Right lobe of liver (tissue), 6 donors: ENCODE measurements at regions not wholly inside any gene's neighbourhood (a gene's known extent, or its start where the extent isn't known, plus 50 kb on each side); places are given as distances from the start of the nearest gene placed in this dataset.

Source experiments
- ATAC-seq, 4 donors: fragments of 200-7000 bp; cut with Tn5 transposase; one replicate each; pipeline ENCODE4 v1.9.1; 2020; ENCODE audit warnings: mild to moderate bottlenecking in 4 of 4, moderate library complexity in 4 of 4
- DNase-seq, 3 donors: peaks; one replicate each; pipeline ENCODE4 v3.0.0-alpha.2; 2020
- H3K27ac ChIP-seq, 3 donors: fragments of 200-600 bp; one replicate each; pipeline ENCODE4 v1.8.0; 2022
- H3K27me3 ChIP-seq, 2 donors: fragments of 200-600 bp; one replicate each; pipeline ENCODE4 v1.8.0; 2022
- H3K36me3 ChIP-seq, 4 donors: fragments of 200-600 bp; sonication (generic) in 1 of 4; one replicate each; pipeline versions ENCODE4 v1.5.1 to v1.8.0; 2017 to 2022; ENCODE audit warnings: control low read depth in 1 of 4
- H3K4me1 ChIP-seq, 4 donors: fragments of 200-600 bp; sonication (generic) in 1 of 4; one replicate each; pipeline versions ENCODE4 v1.5.1 to v1.8.0; 2017 to 2022; ENCODE audit warnings: control low read depth in 1 of 4
- H3K4me3 ChIP-seq, 3 donors: fragments of 200-600 bp; one replicate each; pipeline ENCODE4 v1.8.0; 2022
- H3K9me3 ChIP-seq, 4 donors: fragments of 200-600 bp; sonication (generic) in 1 of 4; one replicate each; pipeline versions ENCODE4 v1.5.1 to v1.8.0; 2017 to 2022; ENCODE audit warnings: control low read depth in 1 of 4
- POLR2A ChIP-seq: fragments of 450-650 bp; IDR thresholded peaks from one replicate; pipeline ENCODE4 v1.6.1; 2017; ENCODE audit warnings: antibody characterized with exemption, mild to moderate bottlenecking
- WGBS: methylation state at CpG from one replicate; pipeline ENCODE4 v1.1.6; 2018; ENCODE audit warnings: low coverage, low lambda C conversion rate; ENCODE audit not compliant: insufficient coverage; ENCODE audit errors: missing lambda C conversion rate; 5-methylcytosine and 5-hydroxymethylcytosine counted together
- intact Hi-C, 2 donors: fragments of 100-400 bp; cut with DNase I; formaldehyde crosslinking; loops; one replicate each; pipeline versions ENCODE4 v1.11.2 to v1.14.1; 2022
- TF ChIP-seq, protein P1 (sequence below), 4 donors: fragments of 200-600 bp in 3 of 4; fragments of 450-650 bp in 1 of 4; IDR thresholded peaks; one replicate each; pipeline versions ENCODE4 v1.5.1 to v1.8.0; 2016 to 2022; ENCODE audit warnings: antibody characterized with exemption in 4 of 4, mild to moderate bottlenecking in 2 of 4
- donor health status: DM: no; HTN: yes; CAD: no.
- donor health status: DM: no; HTN: no; CAD: no.
- donor health status: DM: no; HTN: no; CAD: no.
- donor health status: DM: no; HTN: yes; CAD: no.
- donor health status: DM: no; HTN: yes; CAD: no.

DNA sequence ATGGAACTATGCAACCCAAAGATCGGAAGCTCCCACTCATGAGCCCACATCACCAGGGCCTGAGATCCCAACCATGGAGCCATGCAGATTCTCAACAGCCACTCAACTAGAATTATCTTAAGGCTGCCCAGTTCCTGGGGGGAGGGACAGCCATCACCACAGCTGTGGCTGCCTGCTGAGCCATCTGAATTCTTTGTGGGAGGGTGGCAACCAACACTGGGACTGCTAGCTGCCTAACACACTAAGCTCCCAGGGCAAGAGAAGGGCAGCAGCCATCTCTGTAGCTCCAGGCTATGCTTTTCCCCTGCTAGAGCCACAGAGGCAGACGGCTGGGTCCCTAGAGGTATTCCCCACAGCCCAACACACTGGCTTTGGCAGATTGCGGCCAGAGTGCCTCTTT, 251.3 kb upstream of the GRAMD2B start:
- Histone ChIP-seq H3K27ac (no peak overlapping the region), H3K4me1 (no peaks in the 10 kb centered on the region), H3K9me3 (no peaks in the 10 kb centered on the region), H3K36me3 (no peaks in the 10 kb centered on the region), H3K27me3 (no peaks in the 10 kb centered on the region), H3K4me3 (no peak overlapping the region)
- TF ChIP-seq, protein P1, sequence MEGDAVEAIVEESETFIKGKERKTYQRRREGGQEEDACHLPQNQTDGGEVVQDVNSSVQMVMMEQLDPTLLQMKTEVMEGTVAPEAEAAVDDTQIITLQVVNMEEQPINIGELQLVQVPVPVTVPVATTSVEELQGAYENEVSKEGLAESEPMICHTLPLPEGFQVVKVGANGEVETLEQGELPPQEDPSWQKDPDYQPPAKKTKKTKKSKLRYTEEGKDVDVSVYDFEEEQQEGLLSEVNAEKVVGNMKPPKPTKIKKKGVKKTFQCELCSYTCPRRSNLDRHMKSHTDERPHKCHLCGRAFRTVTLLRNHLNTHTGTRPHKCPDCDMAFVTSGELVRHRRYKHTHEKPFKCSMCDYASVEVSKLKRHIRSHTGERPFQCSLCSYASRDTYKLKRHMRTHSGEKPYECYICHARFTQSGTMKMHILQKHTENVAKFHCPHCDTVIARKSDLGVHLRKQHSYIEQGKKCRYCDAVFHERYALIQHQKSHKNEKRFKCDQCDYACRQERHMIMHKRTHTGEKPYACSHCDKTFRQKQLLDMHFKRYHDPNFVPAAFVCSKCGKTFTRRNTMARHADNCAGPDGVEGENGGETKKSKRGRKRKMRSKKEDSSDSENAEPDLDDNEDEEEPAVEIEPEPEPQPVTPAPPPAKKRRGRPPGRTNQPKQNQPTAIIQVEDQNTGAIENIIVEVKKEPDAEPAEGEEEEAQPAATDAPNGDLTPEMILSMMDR (IDR thresholded peaks at IDR 0.05) = no peak
- no peak for TF ChIP-seq POLR2A
- intact Hi-C loops = no loop called here
- ATAC-seq (no peak), DNase-seq (no peak)
- no CpG with 5 or more reads among the region's 3 CpGs for WGBS

DNA sequence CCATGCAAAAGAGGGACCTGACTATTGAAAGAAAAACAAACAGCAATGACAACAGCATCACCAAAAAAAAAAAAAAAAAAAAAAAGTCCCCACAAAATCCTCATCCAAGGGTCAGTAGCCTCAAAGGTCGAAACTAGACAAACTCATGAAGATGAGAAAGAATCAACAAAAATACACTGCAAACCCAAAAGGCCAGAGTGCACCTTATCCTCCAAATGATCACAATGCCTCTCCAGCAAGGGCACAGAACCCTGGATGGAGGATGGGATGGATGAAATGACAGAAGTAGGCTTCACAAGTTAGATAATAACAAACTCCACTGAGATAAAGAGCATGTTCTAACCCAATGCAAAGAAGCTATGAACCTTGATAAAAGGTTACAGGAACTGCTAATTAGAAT, 250.4 kb upstream of the GRAMD2B start:
- no peak for TF ChIP-seq POLR2A
- TF ChIP-seq, protein P1 (IDR thresholded peaks at IDR 0.05) = no peak
- DNase-seq (no peak), ATAC-seq (peak in 3 of 4 donors; percentile 36 to 52 (median 43))
- H3K36me3 ChIP-seq = no peaks in the 10 kb centered on the region
- 0% methylated on average over 1 of the region's 1 CpG for WGBS
- intact Hi-C loops = no loop called here
- H3K27ac ChIP-seq = no peak overlapping the region
- no peaks in the 10 kb centered on the region for H3K9me3 ChIP-seq
- H3K4me1 ChIP-seq = no peaks in the 10 kb centered on the region
- H3K27me3 ChIP-seq = no peaks in the 10 kb centered on the region
- no peak overlapping the region for H3K4me3 ChIP-seq

DNA sequence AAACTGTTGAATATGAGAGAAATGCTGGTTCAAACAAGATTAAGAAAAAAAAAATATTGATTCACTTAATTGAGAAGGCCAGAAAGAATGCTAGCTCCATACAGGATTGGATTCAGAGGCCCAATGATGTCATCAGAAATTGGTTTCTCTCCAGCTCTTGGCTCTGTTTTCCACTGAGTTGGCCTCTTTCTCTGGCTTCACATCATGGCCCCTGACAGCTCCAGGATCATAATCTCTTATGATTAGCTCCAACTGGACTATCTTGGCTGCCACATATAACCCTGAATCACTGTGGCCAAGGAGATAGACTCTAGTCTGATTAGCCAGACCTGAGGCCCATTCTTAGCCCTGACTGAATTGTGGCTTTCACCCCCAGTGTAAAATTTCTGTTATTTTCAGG, 244.7 kb upstream of the GRAMD2B start:
- DNase-seq = no peak
- intact Hi-C loops = no loop called here
- TF ChIP-seq POLR2A = no peak
- TF ChIP-seq, protein P1 (IDR thresholded peaks at IDR 0.05) = no peak

DNA sequence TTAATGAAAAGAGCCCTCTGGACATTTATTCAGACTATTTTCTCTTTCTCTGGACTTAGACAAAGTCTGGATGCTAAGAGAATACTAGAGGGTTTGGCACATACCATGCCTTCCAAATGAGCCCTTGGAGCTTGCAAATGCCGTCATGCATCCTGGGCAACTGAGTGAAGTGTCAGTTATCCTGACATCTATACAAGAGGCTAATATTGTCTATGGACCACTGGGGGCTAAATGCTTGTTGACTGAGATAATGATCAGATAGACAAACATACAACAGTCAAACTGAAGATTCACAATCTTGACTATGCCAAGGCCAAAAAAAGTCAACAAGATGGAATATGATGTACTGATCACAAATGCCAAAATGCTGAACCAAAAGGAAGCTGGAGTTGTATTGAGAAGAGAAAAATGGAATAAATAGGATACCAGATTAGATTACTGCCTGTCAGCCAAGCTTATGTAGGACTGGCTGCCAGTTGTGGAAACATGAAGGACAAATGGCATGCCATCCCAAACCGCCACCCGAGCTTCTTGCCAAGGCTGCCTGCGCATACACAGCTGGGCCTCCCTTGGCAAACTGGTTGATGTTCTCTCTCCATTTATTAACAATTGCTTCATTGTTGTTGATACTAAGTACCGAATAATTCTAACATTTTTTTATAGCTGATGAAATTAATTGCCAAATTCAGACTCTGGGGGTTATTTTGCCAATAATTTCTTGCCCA, 240.1 kb upstream of the GRAMD2B start:
- 83% methylated on average over 3 of the region's 5 CpGs for WGBS
- no peak for DNase-seq
- no peaks in the 10 kb centered on the region for H3K4me1 ChIP-seq
- H3K4me3 ChIP-seq = no peak overlapping the region
- TF ChIP-seq, protein P1 (IDR thresholded peaks at IDR 0.05) = no peak
- no peak for TF ChIP-seq POLR2A
- H3K9me3 ChIP-seq = no peaks in the 10 kb centered on the region
- intact Hi-C loops = no loop called here
- no peaks in the 10 kb centered on the region for H3K36me3 ChIP-seq
- no peak overlapping the region for H3K27ac ChIP-seq
- no peaks in the 10 kb centered on the region for H3K27me3 ChIP-seq
- no peak for ATAC-seq

More for the DNA sequence above, 244.7 kb upstream of the GRAMD2B start:
- Histone ChIP-seq H3K4me1 (no peaks in the 10 kb centered on the region), H3K27me3 (no peaks in the 10 kb centered on the region), H3K27ac (no peak overlapping the region), H3K36me3 (no peaks in the 10 kb centered on the region), H3K4me3 (no peak overlapping the region), H3K9me3 (no peaks in the 10 kb centered on the region)
- ATAC-seq = peak in 3 of 4 donors; percentile 52 to 88 (median 74)
